NCI-H446 (cell line): ENCODE measurements at regions not wholly inside any gene's neighbourhood (a gene's known extent, or its start where the extent isn't known, plus 50 kb on each side); places are given as distances from the start of the nearest gene placed in this dataset.

Source experiments
- DNase-seq, 2 experiments: peaks; one replicate each; lab custom pipeline; 2025; lab: John Stamatoyannopoulos, UW

DNA sequence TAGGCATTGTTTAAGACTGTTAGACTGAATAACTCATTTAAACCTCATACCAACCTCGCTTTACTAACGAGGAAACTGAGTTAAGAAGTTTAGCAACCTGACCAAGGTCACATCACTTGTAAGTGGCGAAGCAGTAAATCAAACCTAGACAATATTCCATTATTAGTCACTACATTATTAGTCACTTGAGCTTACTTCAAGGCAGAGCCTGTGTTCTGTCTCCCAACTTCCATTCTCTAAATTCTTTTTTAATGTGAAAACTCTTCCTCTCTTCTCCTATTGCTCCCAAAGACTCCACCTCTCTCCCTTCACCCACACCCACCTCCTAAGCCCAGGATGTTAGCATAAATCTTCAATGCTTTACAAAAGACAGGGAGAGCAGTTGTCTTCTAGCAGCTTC is 156.5 kb downstream of the ARL6IP6 start:
- no peak for DNase-seq

DNA sequence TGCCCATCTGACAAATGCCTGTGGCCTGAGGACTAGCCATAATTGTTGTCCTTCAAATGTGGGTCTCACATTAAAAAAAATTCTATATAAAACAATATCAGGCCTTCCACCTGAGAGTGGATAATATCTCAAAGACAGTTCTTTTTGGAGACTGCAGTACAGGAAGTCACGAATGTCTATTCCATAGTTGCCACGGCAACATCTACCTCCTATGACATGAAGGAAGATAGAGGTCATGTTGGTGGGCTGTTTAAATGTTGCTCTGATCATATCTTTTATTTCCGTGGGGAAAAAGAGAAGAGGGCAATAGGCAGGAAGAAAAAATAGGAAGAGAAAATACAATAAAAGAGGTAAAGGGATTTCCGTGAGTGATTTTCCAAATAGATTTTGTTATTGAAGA is 151.8 kb downstream of the ARL6IP6 start:
- no peak for DNase-seq

DNA sequence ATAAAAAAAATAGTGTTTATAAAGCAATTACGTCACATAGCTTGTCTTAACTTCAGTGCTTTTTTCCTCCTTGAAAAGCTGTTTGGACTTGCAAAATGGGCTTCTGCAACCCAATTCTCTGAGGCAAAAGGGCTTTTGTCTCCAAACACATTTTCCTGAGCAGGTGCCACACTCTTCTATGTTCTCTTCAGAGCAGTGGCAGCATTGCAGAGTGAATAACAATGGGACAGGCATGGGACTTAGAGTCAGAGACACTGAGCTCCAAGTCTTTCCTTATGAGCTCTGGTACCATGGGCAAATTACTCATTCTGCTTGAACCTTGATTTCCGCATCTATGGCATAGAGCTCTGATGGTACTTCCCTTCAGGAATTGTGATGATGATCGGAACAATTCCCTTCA is 149.0 kb downstream of the ARL6IP6 start:
- DNase-seq, result no peak

DNA sequence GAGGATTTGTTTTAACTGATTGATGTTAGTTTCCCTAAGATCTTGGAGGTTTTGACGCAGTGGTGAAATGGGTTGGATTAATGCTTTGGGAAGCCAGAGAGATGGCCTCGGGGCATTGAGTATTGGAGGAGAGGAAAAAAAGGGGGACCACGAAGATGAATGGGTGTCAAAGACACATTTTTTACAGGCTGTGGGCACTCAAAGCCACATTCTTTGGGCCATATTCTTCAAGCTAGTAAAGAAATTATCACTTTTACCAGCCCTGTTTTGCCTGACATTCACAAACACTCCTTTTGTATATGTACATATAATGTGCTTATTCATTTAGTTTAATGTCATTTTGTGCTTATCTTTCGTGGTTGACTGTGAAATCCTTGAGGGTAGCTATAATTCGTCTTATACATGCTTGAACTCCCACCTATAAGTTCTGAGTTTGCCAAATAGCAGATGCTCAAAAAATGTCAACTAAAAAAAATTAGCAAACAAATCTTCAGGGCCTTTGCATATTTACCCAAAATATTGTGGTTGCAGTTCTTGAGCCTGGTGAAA is 146.3 kb downstream of the ARL6IP6 start:
- no peak for DNase-seq

DNA sequence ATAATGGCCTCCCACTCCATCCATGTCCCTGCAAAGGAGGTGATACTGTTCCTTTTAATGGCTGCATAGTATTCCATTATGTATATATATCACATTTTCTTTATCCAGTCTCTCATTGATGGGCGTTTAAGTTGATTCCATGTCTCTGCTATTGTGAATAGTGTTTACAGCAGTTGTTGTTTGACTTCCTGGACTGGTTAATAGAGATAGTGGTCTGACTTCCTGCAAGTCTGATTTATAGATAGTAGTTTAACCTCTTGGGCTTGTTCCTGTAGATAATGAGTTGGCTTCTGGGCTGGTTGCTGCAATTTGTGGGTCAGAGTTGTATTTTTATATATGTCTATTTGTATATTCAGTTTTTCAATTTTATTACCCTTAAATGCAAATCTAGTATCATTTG is 145.4 kb downstream of the ARL6IP6 start:
- no peak for DNase-seq

DNA sequence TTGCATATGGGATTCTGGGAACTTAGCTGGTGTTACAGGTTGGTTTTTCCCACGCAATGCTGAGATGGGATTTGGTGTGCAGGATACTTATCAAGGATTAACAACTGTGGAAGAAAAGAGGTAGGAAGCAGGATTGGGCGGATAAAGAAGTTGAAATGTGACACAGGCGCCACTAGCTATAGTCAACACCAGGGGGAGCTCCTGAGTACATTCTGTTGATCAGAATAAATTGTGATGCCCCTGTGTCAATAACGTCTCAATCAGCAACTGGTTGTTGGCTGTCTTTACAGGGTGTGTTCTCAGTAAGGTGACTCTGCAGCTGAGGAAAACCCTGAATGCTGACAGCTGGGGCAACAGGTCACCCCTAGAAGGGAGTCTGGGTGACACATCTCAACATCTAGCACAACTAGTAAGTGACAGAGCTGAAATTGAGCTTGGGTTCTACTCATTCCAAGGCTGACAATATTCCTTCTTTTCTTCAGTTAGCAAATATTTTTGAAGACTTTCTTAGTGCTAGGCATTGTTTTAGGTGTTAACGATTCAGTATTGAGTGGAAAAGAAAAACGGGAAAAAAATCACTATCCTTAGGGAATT is 143.0 kb downstream of the ARL6IP6 start:
- DNase-seq, result peak in 1 of 2 experiments; percentile 31

DNA sequence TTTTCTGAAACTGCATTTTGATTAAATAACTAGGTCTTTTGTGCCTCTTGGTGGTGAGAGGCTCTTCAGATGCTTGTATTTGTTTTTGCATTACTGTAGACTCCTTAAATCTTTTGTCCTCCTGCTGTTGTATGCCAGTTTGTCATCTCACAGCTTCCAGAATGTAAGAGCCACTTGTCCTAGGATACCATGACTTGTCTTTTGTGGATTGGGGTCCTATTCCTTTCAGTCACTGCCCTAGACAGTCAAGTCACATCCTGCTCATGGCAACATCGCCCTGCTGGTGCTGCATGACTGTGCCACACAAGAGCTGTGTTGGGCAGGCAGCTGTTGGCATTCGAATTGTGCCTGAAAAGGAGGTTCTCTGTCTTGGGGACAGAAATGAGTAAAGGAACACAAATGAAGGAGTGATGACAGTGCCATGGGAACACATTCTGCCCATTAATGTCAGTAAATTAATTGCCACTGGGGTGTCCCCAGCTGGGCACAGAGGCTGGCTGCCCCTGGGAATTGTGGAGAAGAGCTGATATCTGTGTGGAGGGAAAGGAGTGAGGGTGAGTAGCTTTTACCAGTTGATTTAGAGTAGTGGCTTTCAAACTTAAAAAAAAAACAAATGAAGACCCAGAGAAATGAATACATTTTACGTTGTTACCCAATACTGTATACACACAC is 140.3 kb downstream of the ARL6IP6 start:
- DNase-seq, result no peak

DNA sequence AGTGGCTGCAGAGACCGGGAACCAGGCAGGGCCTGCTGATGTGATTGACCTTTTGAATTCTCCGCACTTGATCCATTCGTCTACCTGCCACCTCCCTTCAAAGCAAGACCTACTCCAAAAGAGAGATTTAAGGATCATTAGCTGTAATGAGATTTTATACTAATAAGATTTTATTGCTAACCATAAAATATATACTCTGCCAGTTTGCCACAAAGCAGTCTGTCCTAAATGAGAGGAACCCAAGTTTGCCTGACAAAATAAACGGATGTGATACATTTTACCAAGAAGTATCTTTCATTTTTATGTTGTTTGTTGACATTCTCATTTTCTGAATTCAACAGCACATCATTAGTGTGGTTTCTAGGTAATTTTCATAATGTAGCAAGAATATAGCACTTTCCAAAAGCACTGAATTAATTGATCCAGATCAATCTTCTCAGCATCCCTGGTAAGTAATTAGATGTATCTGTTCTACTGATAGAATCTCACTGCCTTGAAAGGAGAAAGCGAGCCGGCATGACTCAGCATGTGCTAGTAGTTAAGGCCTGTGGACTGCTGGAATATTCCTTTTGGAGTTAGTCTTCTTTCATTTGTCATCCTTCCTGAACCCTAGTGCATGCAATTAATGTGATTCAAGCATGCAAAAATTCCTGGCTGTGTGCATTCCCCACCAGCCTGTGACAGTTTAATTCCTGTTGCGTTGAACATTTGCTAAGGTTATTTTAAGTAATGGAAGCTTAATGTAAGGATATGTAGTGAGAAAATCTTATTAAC is 128.5 kb downstream of the ARL6IP6 start:
- no peak for DNase-seq

DNA sequence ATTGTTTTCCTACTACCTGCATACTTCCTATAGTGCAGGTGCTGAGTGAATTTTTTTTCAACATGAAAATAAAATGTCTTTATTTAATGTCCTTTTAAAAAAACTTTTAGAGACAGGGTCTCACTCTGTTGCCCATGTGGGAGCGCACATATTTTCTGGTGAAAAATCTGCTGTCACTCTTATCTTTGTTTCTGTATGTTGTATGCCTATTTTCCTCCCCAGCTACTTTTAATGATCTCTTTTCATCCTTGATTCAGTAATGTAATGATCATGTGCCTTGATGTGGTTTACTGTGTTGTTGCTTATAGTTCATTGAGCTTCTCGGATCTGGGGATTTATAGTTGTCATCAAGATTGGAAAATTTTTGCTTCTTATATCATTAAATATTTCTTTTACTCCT is 117.3 kb downstream of the ARL6IP6 start:
- no peak for DNase-seq

DNA sequence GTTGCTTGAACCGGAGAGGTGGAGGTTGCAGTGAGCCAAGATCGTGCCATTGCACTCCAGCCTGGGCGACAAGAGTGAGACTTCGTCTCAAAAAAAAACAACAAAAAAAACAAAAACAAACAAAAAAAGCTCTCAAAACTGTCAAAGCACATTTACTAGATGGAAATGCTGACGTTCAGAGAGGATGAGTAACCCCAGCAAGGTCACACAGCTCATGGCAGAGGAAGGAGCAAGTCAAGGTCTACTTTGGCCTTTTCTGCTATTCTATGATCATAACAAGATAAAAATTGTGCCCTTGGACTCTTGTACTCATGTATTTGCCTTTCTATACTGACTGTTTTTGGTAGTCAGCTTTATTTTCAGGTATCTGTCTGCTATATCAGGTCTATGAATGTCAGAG is 109.5 kb downstream of the ARL6IP6 start:
- no peak for DNase-seq

DNA sequence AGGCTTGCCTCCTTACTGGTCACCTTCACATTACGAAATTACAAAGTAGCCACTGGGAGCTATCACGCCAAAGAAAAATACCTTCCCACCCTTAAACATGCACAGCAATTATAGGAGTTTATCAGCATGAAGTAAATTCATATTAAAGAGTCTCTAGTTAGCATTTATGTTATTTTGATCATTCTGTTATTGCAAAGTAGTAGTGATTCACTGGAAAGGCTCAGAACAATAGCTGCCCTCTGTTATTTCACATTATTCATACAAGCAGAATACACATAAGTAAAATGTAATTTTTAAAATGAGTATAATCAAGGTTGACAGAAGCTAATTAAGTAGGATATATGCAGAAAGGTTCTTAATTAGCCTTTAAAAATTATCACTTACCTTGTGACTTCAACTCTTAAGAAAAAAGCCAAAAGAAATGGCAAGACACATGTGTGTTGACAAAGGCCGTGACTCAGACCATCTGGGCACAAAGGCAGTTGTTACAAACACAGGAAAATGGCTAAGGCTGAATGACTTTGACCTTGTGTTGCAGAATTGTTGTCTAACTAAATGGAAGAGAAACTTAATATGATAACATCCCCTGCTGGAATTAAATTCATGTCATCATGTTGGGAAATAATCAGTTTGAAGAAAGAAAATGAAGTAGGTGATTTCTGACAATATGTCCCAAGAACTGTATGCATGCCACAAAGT is 108.3 kb downstream of the ARL6IP6 start:
- DNase-seq, result no peak

DNA sequence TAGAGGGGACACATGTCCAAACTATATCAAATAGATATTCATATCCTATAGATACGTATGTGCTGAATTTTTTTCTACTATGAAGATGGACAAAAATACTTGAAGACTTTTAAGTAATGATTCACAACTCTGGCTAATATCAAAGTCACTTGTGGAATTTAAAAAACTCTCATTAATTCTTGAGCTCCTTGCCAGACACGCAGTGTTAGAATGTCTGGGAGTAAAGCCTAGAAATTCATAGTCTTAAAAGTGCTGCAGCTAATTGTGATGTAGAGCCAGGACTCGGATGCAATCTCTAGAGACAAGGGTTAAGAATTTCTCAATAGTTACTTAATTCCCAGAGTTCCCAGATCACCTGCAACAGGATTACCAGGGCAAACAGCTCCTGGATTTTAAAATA is 107.4 kb downstream of the ARL6IP6 start:
- no peak for DNase-seq

DNA sequence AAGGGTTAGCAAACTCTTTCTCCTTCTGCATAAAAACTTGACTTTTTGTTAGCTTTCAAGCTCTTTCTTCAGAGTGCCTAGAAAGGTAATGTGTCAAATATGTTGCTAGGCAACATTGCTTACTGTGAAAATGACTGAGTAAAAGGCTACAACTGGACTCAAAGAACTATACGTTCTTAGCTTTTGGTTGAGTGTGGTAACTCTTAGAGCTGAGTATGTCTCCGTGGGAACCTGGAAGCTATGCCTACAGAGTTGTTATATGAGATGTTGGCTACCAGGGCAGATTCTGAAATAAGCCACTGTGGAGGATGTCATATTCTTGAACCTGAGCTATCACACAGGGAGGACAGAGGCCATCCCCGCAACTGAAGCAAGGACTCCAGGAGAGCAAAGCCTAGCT is 105.5 kb downstream of the ARL6IP6 start:
- DNase-seq, result no peak

DNA sequence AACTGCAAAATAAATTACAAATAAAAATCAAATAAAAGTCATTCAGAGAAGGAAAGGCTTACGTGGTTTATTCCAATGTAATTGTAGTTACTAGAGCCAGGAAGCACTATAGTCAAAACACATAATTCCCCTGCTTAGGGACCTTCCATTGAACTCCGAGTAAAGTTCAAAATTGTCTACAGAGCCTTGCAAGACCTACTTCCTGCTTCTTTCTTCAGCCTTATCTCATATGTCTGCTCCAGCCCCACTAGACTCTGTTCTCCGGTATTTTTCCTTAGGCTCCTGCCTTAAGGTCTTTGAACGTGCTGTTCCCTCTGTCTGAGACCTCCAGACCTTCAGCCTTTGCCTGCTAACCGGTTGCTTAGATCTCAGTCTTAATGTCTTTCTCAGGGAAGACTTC is 104.3 kb downstream of the ARL6IP6 start:
- DNase-seq, result no peak

DNA sequence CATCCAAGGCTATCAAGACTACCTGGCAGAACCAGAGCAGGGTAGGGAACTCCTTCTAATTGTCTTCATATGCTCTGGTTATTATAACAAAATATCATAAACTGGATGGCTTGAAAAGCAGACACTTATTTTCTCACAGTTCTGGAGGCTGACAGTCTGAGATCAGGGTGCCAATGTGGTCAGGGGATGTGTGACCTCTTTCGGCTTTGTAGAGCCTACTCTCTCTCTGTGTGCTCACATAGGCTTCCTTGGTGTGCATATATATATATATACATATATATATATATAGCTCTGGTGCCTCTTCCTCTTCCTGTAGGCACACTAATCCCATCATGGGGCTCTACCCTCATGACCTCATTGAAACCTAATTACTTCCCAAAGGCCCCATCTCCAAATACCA is 101.6 kb downstream of the ARL6IP6 start:
- no peak for DNase-seq

DNA sequence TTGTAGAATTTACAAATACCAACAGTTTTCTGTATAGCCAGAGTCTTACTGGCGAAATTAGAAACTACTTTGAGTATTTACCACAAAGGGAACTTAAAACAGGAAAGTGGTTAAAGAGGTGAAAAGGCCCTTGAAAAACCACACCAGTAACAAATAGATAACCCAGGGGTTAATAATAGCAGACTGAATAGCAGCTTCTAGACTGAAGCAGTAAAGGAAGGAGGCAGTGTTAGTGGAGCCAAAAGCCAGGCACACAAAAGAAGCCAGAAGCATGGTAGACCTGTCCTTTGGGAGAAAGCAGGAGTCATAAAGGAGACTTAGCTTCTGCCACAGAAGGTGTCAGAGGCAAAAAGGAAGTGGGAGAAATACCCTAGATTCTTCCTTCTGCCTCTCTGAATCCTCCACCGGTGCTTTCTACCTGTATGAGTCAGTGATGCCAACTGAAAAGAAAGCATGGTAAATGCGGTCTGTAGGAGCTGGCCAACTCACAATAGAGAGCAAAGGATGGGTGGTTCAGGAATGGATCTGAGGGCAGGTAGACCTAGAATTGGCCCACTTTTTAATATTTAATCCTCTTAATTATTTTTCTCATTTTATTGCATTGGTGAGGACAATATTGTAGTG is 97.3 kb downstream of the ARL6IP6 start:
- no peak for DNase-seq

DNA sequence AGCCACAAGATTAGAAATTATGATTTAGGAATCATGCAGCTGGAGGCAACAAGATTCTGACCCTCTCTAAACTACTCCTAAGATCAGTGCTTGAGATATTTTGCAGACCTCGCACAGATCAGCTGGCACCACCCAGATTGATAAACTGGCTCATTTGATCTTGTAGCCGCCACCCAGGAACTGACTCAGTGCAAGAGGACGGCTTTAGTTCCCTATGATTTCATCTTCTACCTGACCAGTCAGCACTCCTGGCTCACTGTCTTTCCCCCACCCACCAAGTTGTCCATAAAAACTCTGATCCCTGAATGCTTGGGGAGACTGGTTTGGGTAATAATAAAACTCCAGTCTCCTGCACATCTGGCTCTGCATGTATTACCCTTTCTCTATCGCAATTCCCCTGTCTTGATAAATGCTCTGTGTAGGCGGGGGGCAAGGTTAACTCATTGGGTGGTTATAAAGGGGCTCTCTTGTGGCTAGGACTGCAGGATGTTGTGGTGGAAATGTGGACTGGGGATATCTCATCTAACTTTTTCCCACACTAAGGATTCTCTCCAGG is 96.1 kb downstream of the ARL6IP6 start:
- DNase-seq, result no peak

DNA sequence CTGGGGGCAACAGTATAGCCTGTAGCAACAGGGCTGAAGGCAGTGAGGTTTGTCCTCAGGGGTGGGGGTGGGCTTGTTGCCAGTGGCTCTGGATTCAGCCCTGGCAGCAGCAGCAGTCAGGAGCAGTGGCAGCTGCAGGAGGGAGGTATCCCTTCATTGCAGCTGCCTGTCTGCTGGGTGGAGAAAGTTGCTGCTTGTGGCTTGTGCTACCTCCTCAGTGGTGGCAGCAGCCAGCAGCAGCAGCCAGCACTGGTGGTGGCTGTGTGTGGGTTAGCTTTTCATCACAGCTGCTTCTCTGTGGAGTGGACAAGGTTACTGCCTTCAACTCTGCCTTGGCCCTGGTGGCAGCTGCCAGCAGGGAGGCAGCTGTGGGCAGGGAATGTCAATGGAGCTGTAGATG is 94.9 kb downstream of the ARL6IP6 start:
- DNase-seq, result no peak
